GM23248 (cell line): ENCODE measurements at regions not wholly inside any gene's neighbourhood (a gene's known extent, or its start where the extent isn't known, plus 50 kb on each side); places are given as distances from the start of the nearest gene placed in this dataset.

ENCODE experiments used
- DNase-seq: peaks from one replicate; pipeline ENCODE4 v3.0.0-alpha.2; 2015
- H2AFZ ChIP-seq: fragments of 200-600 bp; sonication (generic); 2 replicates; pipeline ENCODE4 v1.6.1; 2016; ENCODE audit warnings: antibody characterized with exemption
- H3F3A ChIP-seq: fragments of 200-600 bp; sonication (generic); 2 replicates; pipeline ENCODE4 v1.6.1; 2016; ENCODE audit warnings: mild to moderate bottlenecking, antibody characterized with exemption, mixed run types; ENCODE audit not compliant: insufficient read depth
- H3K27ac ChIP-seq: fragments of 200-600 bp; sonication (generic); 2 replicates; pipeline ENCODE4 v1.5.1; 2016; ENCODE audit warnings: mild to moderate bottlenecking
- H3K27me3 ChIP-seq: fragments of 200-600 bp; sonication (generic); replicated peaks from 2 replicates; pipeline ENCODE4 v1.6.1; 2016; ENCODE audit warnings: mild to moderate bottlenecking; ENCODE audit not compliant: insufficient read depth
- H3K36me3 ChIP-seq: fragments of 200-600 bp; sonication (generic); 2 replicates; pipeline ENCODE4 v1.6.1; 2016; ENCODE audit warnings: low read depth, mild to moderate bottlenecking
- H3K4me1 ChIP-seq: fragments of 200-600 bp; sonication (generic); 2 replicates; pipeline ENCODE4 v1.6.1; 2016; ENCODE audit warnings: mild to moderate bottlenecking; ENCODE audit not compliant: insufficient read depth
- H3K4me2 ChIP-seq: fragments of 200-600 bp; sonication (generic); one replicate; pipeline ENCODE4 v1.6.1; 2016; ENCODE audit warnings: mild to moderate bottlenecking; ENCODE audit not compliant: unreplicated experiment
- H3K4me3 ChIP-seq: fragments of 200-600 bp; sonication (generic); 2 replicates; pipeline ENCODE4 v1.5.1; 2016; ENCODE audit warnings: mild to moderate bottlenecking
- H3K79me2 ChIP-seq: fragments of 200-600 bp; sonication (generic); 2 replicates; pipeline ENCODE4 v1.6.1; 2016; ENCODE audit warnings: mild to moderate bottlenecking; ENCODE audit not compliant: insufficient read depth
- H3K9ac ChIP-seq: fragments of 200-600 bp; sonication (generic); 2 replicates; pipeline ENCODE4 v1.6.1; 2016; ENCODE audit warnings: mild to moderate bottlenecking
- H3K9me2 ChIP-seq: fragments of 200-600 bp; sonication (generic); 2 replicates; pipeline ENCODE4 v1.6.1; 2016; ENCODE audit warnings: mixed run types, mild to moderate bottlenecking, moderate library complexity; ENCODE audit not compliant: insufficient read depth
- H3K9me3 ChIP-seq: fragments of 200-600 bp; sonication (generic); one replicate; pipeline ENCODE4 v1.6.1; 2017; ENCODE audit warnings: low read depth
- H4K20me1 ChIP-seq: fragments of 200-600 bp; sonication (generic); 2 replicates; pipeline ENCODE4 v1.6.0; 2016; ENCODE audit not compliant: insufficient read depth
- EZH2 ChIP-seq: fragments of 200-600 bp; sonication (generic); IDR thresholded peaks from 2 replicates; pipeline ENCODE4 v1.6.1; 2018; ENCODE audit warnings: antibody characterized with exemption, mild to moderate bottlenecking; ENCODE audit not compliant: insufficient read depth, poor library complexity, severe bottlenecking
- EZH2phosphoT487 ChIP-seq: fragments of 200-600 bp; sonication (generic); IDR thresholded peaks from 2 replicates; pipeline ENCODE4 v1.6.1; 2018; ENCODE audit warnings: antibody characterized with exemption, moderate library complexity, mild to moderate bottlenecking, low read depth; ENCODE audit not compliant: insufficient read depth
- WGBS, 2 experiments: methylation state at CpG; one replicate each; pipeline ENCODE4 v1.1.6; 2015 to 2017; ENCODE audit warnings: low lambda C conversion rate in 2 of 2, low coverage in 1 of 2; ENCODE audit errors: missing lambda C conversion rate in 2 of 2; 5-methylcytosine and 5-hydroxymethylcytosine counted together
- in situ Hi-C: fragments of 300-500 bp; cut with MboI; formaldehyde crosslinking; loops from 2 replicates; pipeline ENCODE4 v1.15.0; 2020

GRCh38 chr10:53401536-53401935 is 629.0 kb upstream of the MBL2 start:
- no peaks in the 10 kb centered on the region for H3K36me3 ChIP-seq

GRCh38 chr10:53396876-53397275 is 624.3 kb upstream of the MBL2 start:
- WGBS, 2 experiments = 8 to 21% methylated on average over 2 of the region's 2 CpGs
- H2AFZ ChIP-seq = no peak overlapping the region

More at GRCh38 chr10:53401536-53401935, 629.0 kb upstream of the MBL2 start:
- Histone ChIP-seq H2AFZ (no peak overlapping the region), H3K4me3 (no peak overlapping the region), H3K79me2 (no peaks in the 10 kb centered on the region), H3K27me3 (no peaks in the 10 kb centered on the region), H3K4me1 (no peaks in the 10 kb centered on the region), H4K20me1 (no peaks in the 10 kb centered on the region), H3K27ac (no peak overlapping the region), H3K9me2 (no peaks in the 10 kb centered on the region; the same call in 1 of the 2 replicates), H3K4me2 (no peak overlapping the region), H3K9me3 (no peaks in the 10 kb centered on the region), H3K9ac (no peak overlapping the region), H3F3A (no peaks in the 10 kb centered on the region)
- in situ Hi-C loops = no loop called here
- no peak for DNase-seq
- no peak for TF ChIP-seq EZH2phosphoT487

GRCh38 chr10:53395449-53395848 is 622.9 kb upstream of the MBL2 start:
- no peaks in the 10 kb centered on the region for H3F3A ChIP-seq
- DNase-seq = no peak
- in situ Hi-C loops = no loop called here
- no peaks in the 10 kb centered on the region for H3K4me1 ChIP-seq
- no peak overlapping the region for H3K9ac ChIP-seq
- H3K4me2 ChIP-seq = no peak overlapping the region
- H3K9me3 ChIP-seq = no peaks in the 10 kb centered on the region
- H4K20me1 ChIP-seq = no peaks in the 10 kb centered on the region
- peaks cover 3% of the 10 kb centered on the region; the same call in 1 of the 2 replicates for H3K9me2 ChIP-seq
- no peak overlapping the region for H2AFZ ChIP-seq
- H3K27ac ChIP-seq = no peak overlapping the region
- TF ChIP-seq EZH2phosphoT487 (no peak), EZH2 (no peak)
- no peaks in the 10 kb centered on the region for H3K79me2 ChIP-seq
- no peaks in the 10 kb centered on the region for H3K27me3 ChIP-seq
- no peaks in the 10 kb centered on the region for H3K36me3 ChIP-seq
- no peak overlapping the region for H3K4me3 ChIP-seq
- WGBS, 2 experiments = 21 to 33% methylated on average over 5 of the region's 5 CpGs

More at GRCh38 chr10:53396876-53397275, 624.3 kb upstream of the MBL2 start:
- H3K27me3 ChIP-seq = no peaks in the 10 kb centered on the region
- no peak overlapping the region for H3K9ac ChIP-seq
- H3F3A ChIP-seq = no peaks in the 10 kb centered on the region
- in situ Hi-C loops = no loop called here
- no peak overlapping the region for H3K27ac ChIP-seq
- H3K4me2 ChIP-seq = no peak overlapping the region
- H3K4me3 ChIP-seq = no peak overlapping the region
- no peaks in the 10 kb centered on the region for H3K9me3 ChIP-seq
- H4K20me1 ChIP-seq = no peaks in the 10 kb centered on the region
- peaks cover 3% of the 10 kb centered on the region; the same call in 1 of the 2 replicates for H3K9me2 ChIP-seq
- H3K79me2 ChIP-seq = no peaks in the 10 kb centered on the region
- no peaks in the 10 kb centered on the region for H3K4me1 ChIP-seq
- no peak for TF ChIP-seq EZH2phosphoT487
- no peak for TF ChIP-seq EZH2
- H3K36me3 ChIP-seq = no peaks in the 10 kb centered on the region
- DNase-seq = no peak

- H2AFZ ChIP-seq = no peak overlapping the region
- TF ChIP-seq EZH2 = no peak
- TF ChIP-seq EZH2phosphoT487 = no peak
- no peaks in the 10 kb centered on the region for H3F3A ChIP-seq
- no peaks in the 10 kb centered on the region for H3K79me2 ChIP-seq
- H3K9me2 ChIP-seq = no peaks in the 10 kb centered on the region
- H3K36me3 ChIP-seq = no peaks in the 10 kb centered on the region
- no peaks in the 10 kb centered on the region for H4K20me1 ChIP-seq
- in situ Hi-C loops = no loop called here
- H3K27me3 ChIP-seq = no peaks in the 10 kb centered on the region
- H3K9ac ChIP-seq = no peak overlapping the region
- H3K4me2 ChIP-seq = no peak overlapping the region
- no peaks in the 10 kb centered on the region for H3K9me3 ChIP-seq
- no peaks in the 10 kb centered on the region for H3K4me1 ChIP-seq
- no peak for DNase-seq
- no peak overlapping the region for H3K27ac ChIP-seq
- no peak overlapping the region for H3K4me3 ChIP-seq
- 51 to 62% methylated on average over 4 of the region's 4 CpGs for WGBS, 2 experiments
Measured at GRCh38 chr10:53387562-53387961, 615.0 kb upstream of the MBL2 start.

GRCh38 chr10:53382543-53382942 is 610.0 kb upstream of the MBL2 start:
- TF ChIP-seq EZH2 = no peak
- no peak for TF ChIP-seq EZH2phosphoT487
- no peak for DNase-seq
- H3K27me3 ChIP-seq = no peaks in the 10 kb centered on the region
- H4K20me1 ChIP-seq = no peaks in the 10 kb centered on the region
- no peaks in the 10 kb centered on the region for H3K36me3 ChIP-seq
- no peaks in the 10 kb centered on the region for H3K4me1 ChIP-seq
- H3K79me2 ChIP-seq = no peaks in the 10 kb centered on the region
- H3K4me2 ChIP-seq = no peak overlapping the region
- no peaks in the 10 kb centered on the region for H3K9me2 ChIP-seq
- no peak overlapping the region for H3K27ac ChIP-seq
- no peaks in the 10 kb centered on the region for H3F3A ChIP-seq
- 20 to 21% methylated on average over 3 of the region's 3 CpGs for WGBS, 2 experiments
- no peaks in the 10 kb centered on the region for H3K9me3 ChIP-seq
- no peak overlapping the region for H3K9ac ChIP-seq
- H3K4me3 ChIP-seq = no peak overlapping the region
- H2AFZ ChIP-seq = no peak overlapping the region
- in situ Hi-C loops = no loop called here
